ENCODE measurements at regions not wholly inside any gene's neighbourhood (a gene's known extent, or its start where the extent isn't known, plus 50 kb on each side); places are given as distances from the start of the nearest gene placed in this dataset.

GRCh38 chr15:96273317-96274086 lies 57.0 kb upstream of the NR2F2 start:
- no peaks in the 10 kb centered on the region for H3K23me2 ChIP-seq (ENCODE audit: low read depth, low read length)
- H2BK12ac ChIP-seq (ENCODE audit: low read depth, low read length), result no peak overlapping the region
- no peaks in the 10 kb centered on the region for H3K9me3 ChIP-seq (ENCODE audit: insufficient read depth in 2 of 2, low read depth in 1 of 2, low read length in 1 of 2)
- CTCF ChIA-PET (ENCODE audit: partially characterized antibody), result interaction anchor here (0.6 to 0.8 kb wide), 2 partner anchors 84 to 584 kb away, joined by 3 read pairs; no protein-coding TSS in a partner anchor
- no peaks in the 10 kb centered on the region for H3K36me3 ChIP-seq (ENCODE audit: control insufficient read depth in 2 of 4, insufficient read depth in 4 of 4, low read length in 3 of 4)
- H3K4ac ChIP-seq (replicated peaks; ENCODE audit: insufficient read length, low read depth, low read length), result no peak overlapping the region
- H4K91ac ChIP-seq (replicated peaks; ENCODE audit: insufficient read length, low read length), result no peak overlapping the region
- DNase-seq (ENCODE audit: low read depth in 1 of 2, low spot score in 2 of 2) (no peak), FAIRE-seq (no peak)
- no peak overlapping the region for H3K18ac ChIP-seq (ENCODE audit: extremely low read depth, low read length)
- H3K4me3 ChIP-seq (ENCODE audit: extremely low read depth in 1 of 4, insufficient read depth in 2 of 4, low read depth in 3 of 4, low read length in 4 of 4), result no peak overlapping the region
- H3K27ac ChIP-seq (ENCODE audit: low read depth, low read length), result no peak overlapping the region
- no peak overlapping the region for H4K5ac ChIP-seq (ENCODE audit: insufficient read length, low read depth, low read length)
- no peak overlapping the region for H2BK120ac ChIP-seq (replicated peaks; ENCODE audit: low read depth, low read length)
- H3K9ac ChIP-seq (replicated peaks in 1 of 4; ENCODE audit: extremely low read depth in 1 of 4, low read depth in 3 of 4, low read length in 3 of 4), result no peak overlapping the region
- no peak overlapping the region for H3K23ac ChIP-seq (ENCODE audit: insufficient read length)
- no peaks in the 10 kb centered on the region for H3K79me1 ChIP-seq (ENCODE audit: low read depth, low read length)
- no peak overlapping the region for H2AK5ac ChIP-seq (ENCODE audit: low read depth, low read length)
- H4K20me1 ChIP-seq (replicated peaks in 1 of 2; ENCODE audit: control insufficient read depth in 1 of 2, insufficient read depth in 2 of 2, low read length in 2 of 2), result no peaks in the 10 kb centered on the region
- no peak overlapping the region for H2BK5ac ChIP-seq (ENCODE audit: low read depth, low read length)
- no peak overlapping the region for H3K14ac ChIP-seq (ENCODE audit: insufficient read length)
- H3K79me2 ChIP-seq (ENCODE audit: control insufficient read depth in 1 of 2, insufficient read depth in 2 of 2, low read length in 2 of 2), result no peaks in the 10 kb centered on the region
- H4K8ac ChIP-seq (ENCODE audit: extremely low read depth, insufficient read depth, low read length), result no peak overlapping the region
- H2BK20ac ChIP-seq (ENCODE audit: low read length), result no peak overlapping the region
- no peak overlapping the region for H3K56ac ChIP-seq (replicated peaks; ENCODE audit: insufficient read length, low read depth, low read length)
- POLR2A ChIA-PET (ENCODE audit: partially characterized antibody), result no interaction called here
- no peaks in the 10 kb centered on the region for H3K27me3 ChIP-seq (replicated peaks in 1 of 4; ENCODE audit: control insufficient read depth in 3 of 4, extremely low read depth in 1 of 4, insufficient read depth in 3 of 4, low read length in 3 of 4)
- H3K4me1 ChIP-seq (replicated peaks in 1 of 4; ENCODE audit: control insufficient read depth in 3 of 4, insufficient read depth in 4 of 4, low read length in 3 of 4), result 0 out of 7 replicates have a peak, but pooled peaks cover 0 to 2% (median 0%) of the 10 kb centered on the region in 4 experiments
- no peak overlapping the region for H2BK15ac ChIP-seq (ENCODE audit: low read length)
- WGBS, 2 experiments (ENCODE audit: extremely low coverage in 1 of 2, insufficient coverage in 1 of 2, insufficient read length in 1 of 2, insufficient replicate concordance in 2 of 2, low coverage in 1 of 2, low lambda C conversion rate in 2 of 2, missing lambda C conversion rate in 1 of 2), result 88% methylated on average over 15 of the region's 15 CpGs; no CpG with 5 or more reads in 1 of the 2 experiments
- no peak overlapping the region for H3K4me2 ChIP-seq (ENCODE audit: insufficient read depth in 1 of 2, low read depth in 2 of 2, low read length in 2 of 2)
- no peak overlapping the region for H2AFZ ChIP-seq (ENCODE audit: low read length)

Measured in H1 (cell line).